H1 (cell line): ENCODE measurements at regions not wholly inside any gene's neighbourhood (a gene's known extent, or its start where the extent isn't known, plus 50 kb on each side); places are given as distances from the start of the nearest gene placed in this dataset.

Source experiments
- CTCF ChIA-PET: fragments of 300-600 bp; sonication (Branson Sonifier 250); formaldehyde crosslinking; loops from one replicate; lab custom pipeline; 2021; ENCODE audit not compliant: partially characterized antibody; lab: Charles Lee
- POLR2A ChIA-PET: fragments of 300-600 bp; sonication (Branson Sonifier 250); formaldehyde crosslinking; loops from one replicate; lab custom pipeline; 2021; ENCODE audit warnings: inconsistent platforms; ENCODE audit not compliant: partially characterized antibody; lab: Charles Lee
- DNase-seq, 2 experiments: peaks; one replicate each; pipeline versions ENCODE4 v3.0.0 to v3.0.0-alpha.2; 2010 to 2022; ENCODE audit warnings: low spot score in 2 of 2, low read depth in 1 of 2, mixed read lengths in 1 of 2
- FAIRE-seq: peaks from 2 replicates; lab custom pipeline; 2011; peaks lifted over from hg19 to GRCh38; lab: Jason Lieb, UNC
- H2AFZ ChIP-seq: 2 replicates; pipeline ENCODE4 v1.8.1; 2012; ENCODE audit warnings: low read length, inconsistent platforms
- H2AK5ac ChIP-seq: 2 replicates; pipeline ENCODE4 v1.6.1; 2013; ENCODE audit warnings: low read depth, low read length
- H2BK120ac ChIP-seq: replicated peaks from 2 replicates; pipeline ENCODE3; 2013; ENCODE audit warnings: low read depth, low read length, inconsistent platforms
- H2BK12ac ChIP-seq: 2 replicates; pipeline ENCODE4 v1.6.1; 2013; ENCODE audit warnings: low read depth, low read length
- H2BK15ac ChIP-seq: 2 replicates; pipeline ENCODE4 v1.6.1; 2013; ENCODE audit warnings: low read length
- H2BK20ac ChIP-seq: 2 replicates; pipeline ENCODE4 v1.6.1; 2013; ENCODE audit warnings: low read length
- H2BK5ac ChIP-seq: 2 replicates; pipeline ENCODE4 v1.6.1; 2013; ENCODE audit warnings: low read depth, low read length
- H3K14ac ChIP-seq: 2 replicates; pipeline ENCODE4 v1.6.1; 2013; ENCODE audit warnings: inconsistent platforms; ENCODE audit not compliant: insufficient read length
- H3K18ac ChIP-seq: 2 replicates; pipeline ENCODE4 v1.6.1; 2013; ENCODE audit warnings: low read length; ENCODE audit errors: extremely low read depth
- H3K23ac ChIP-seq: 2 replicates; pipeline ENCODE4 v1.6.1; 2013; ENCODE audit warnings: inconsistent platforms; ENCODE audit not compliant: insufficient read length
- H3K23me2 ChIP-seq: 2 replicates; pipeline ENCODE4 v1.6.1; 2013; ENCODE audit warnings: low read depth, low read length
- H3K27ac ChIP-seq: 2 replicates; pipeline ENCODE4 v1.6.1; 2011; ENCODE audit warnings: low read depth, low read length, inconsistent platforms
- H3K27me3 ChIP-seq, 4 experiments: replicated peaks in 1 of 4; 1 replicate in 1 of 4; 2 replicates in 3 of 4; pipeline versions ENCODE4 v1.6.1 to v1.8.1; 2011 to 2013; ENCODE audit warnings: low read length in 3 of 4, mild to moderate bottlenecking in 3 of 4, inconsistent platforms in 2 of 4, mixed read lengths in 2 of 4, moderate library complexity in 1 of 4; ENCODE audit not compliant: control insufficient read depth in 3 of 4, insufficient read depth in 3 of 4; ENCODE audit errors: extremely low read depth in 1 of 4
- H3K36me3 ChIP-seq, 4 experiments: 2 replicates each; pipeline versions ENCODE4 v1.6.1 to v1.8.1; 2011 to 2013; ENCODE audit warnings: mild to moderate bottlenecking in 4 of 4, low read length in 3 of 4, moderate library complexity in 2 of 4, control low read depth in 1 of 4, inconsistent platforms in 1 of 4; ENCODE audit not compliant: insufficient read depth in 4 of 4, control insufficient read depth in 2 of 4
- H3K4ac ChIP-seq: replicated peaks from 2 replicates; pipeline ENCODE3; 2013; ENCODE audit warnings: low read length, low read depth, mixed read lengths, inconsistent platforms; ENCODE audit not compliant: insufficient read length
- H3K4me1 ChIP-seq, 4 experiments: replicated peaks in 1 of 4; 1 replicate in 1 of 4; 2 replicates in 3 of 4; pipeline versions ENCODE4 v1.6.1 to v1.8.1; 2011 to 2013; ENCODE audit warnings: low read length in 3 of 4, inconsistent platforms in 2 of 4, mixed read lengths in 1 of 4; ENCODE audit not compliant: insufficient read depth in 4 of 4, control insufficient read depth in 3 of 4
- H3K4me2 ChIP-seq, 2 experiments: 2 replicates each; pipeline versions ENCODE4 v1.6.1 to v1.8.1; 2011 to 2013; ENCODE audit warnings: low read depth in 2 of 2, low read length in 2 of 2, control low read depth in 1 of 2, inconsistent platforms in 1 of 2, mild to moderate bottlenecking in 1 of 2; ENCODE audit not compliant: insufficient read depth in 1 of 2
- H3K4me3 ChIP-seq, 4 experiments: fragments of 200-600, 300-600 bp in 1 of 4; sonication (generic), shearing (Covaris generic), sonication (Bioruptor Twin) in 1 of 4; 2 replicates each; pipeline versions ENCODE4 v1.5.1 to v1.8.1; 2011 to 2016; ENCODE audit warnings: low read length in 4 of 4, low read depth in 3 of 4, control low read depth in 2 of 4, inconsistent platforms in 2 of 4, mild to moderate bottlenecking in 2 of 4, mixed read lengths in 1 of 4, moderate library complexity in 1 of 4; ENCODE audit not compliant: insufficient read depth in 2 of 4; ENCODE audit errors: extremely low read depth in 1 of 4
- H3K56ac ChIP-seq: replicated peaks from 2 replicates; pipeline ENCODE3; 2013; ENCODE audit warnings: low read depth, mild to moderate bottlenecking, mixed read lengths, low read length, inconsistent platforms; ENCODE audit not compliant: insufficient read length
- H3K79me1 ChIP-seq: 2 replicates; pipeline ENCODE4 v1.6.1; 2013; ENCODE audit warnings: low read depth, low read length, control low read depth
- H3K79me2 ChIP-seq, 2 experiments: 2 replicates each; pipeline versions ENCODE4 v1.6.1 to v1.8.1; 2012 to 2013; ENCODE audit warnings: low read length in 2 of 2, mild to moderate bottlenecking in 2 of 2, inconsistent platforms in 1 of 2; ENCODE audit not compliant: insufficient read depth in 2 of 2, control insufficient read depth in 1 of 2
- H3K9ac ChIP-seq, 4 experiments: replicated peaks in 1 of 4; 1 replicate in 1 of 4; 2 replicates in 3 of 4; pipeline versions ENCODE4 v1.6.1 to v1.8.1; 2011 to 2013; ENCODE audit warnings: low read depth in 3 of 4, low read length in 3 of 4, control low read depth in 2 of 4, mild to moderate bottlenecking in 2 of 4, moderate library complexity in 2 of 4, inconsistent platforms in 1 of 4; ENCODE audit errors: extremely low read depth in 1 of 4
- H3K9me3 ChIP-seq, 2 experiments: 2 replicates each; pipeline versions ENCODE4 v1.6.1 to v1.8.1; 2012 to 2013; ENCODE audit warnings: mild to moderate bottlenecking in 2 of 2, moderate library complexity in 2 of 2, control low read depth in 1 of 2, inconsistent platforms in 1 of 2, low read depth in 1 of 2, low read length in 1 of 2, mixed read lengths in 1 of 2; ENCODE audit not compliant: insufficient read depth in 2 of 2
- H4K20me1 ChIP-seq, 2 experiments: replicated peaks in 1 of 2; 2 replicates each; pipeline versions ENCODE3 to v1.8.1; 2011 to 2013; ENCODE audit warnings: inconsistent platforms in 2 of 2, low read length in 2 of 2, mild to moderate bottlenecking in 1 of 2; ENCODE audit not compliant: insufficient read depth in 2 of 2, control insufficient read depth in 1 of 2
- H4K5ac ChIP-seq: 2 replicates; pipeline ENCODE4 v1.6.1; 2013; ENCODE audit warnings: low read length, low read depth, mixed read lengths, inconsistent platforms; ENCODE audit not compliant: insufficient read length
- H4K8ac ChIP-seq: 2 replicates; pipeline ENCODE4 v1.8.0; 2013; ENCODE audit warnings: mild to moderate bottlenecking, moderate library complexity, low read length, inconsistent platforms; ENCODE audit not compliant: insufficient read depth; ENCODE audit errors: extremely low read depth
- H4K91ac ChIP-seq: replicated peaks from 2 replicates; pipeline ENCODE3; 2013; ENCODE audit warnings: low read length, mixed read lengths, inconsistent platforms; ENCODE audit not compliant: insufficient read length
- ATF3 ChIP-seq: IDR thresholded peaks from 2 replicates; pipeline ENCODE4 v1.6.1; 2011; ENCODE audit warnings: low read depth, mild to moderate bottlenecking, low read length; ENCODE audit not compliant: insufficient read depth
- BRCA1 ChIP-seq: IDR thresholded peaks from 2 replicates; pipeline ENCODE4 v1.6.1; 2012; ENCODE audit warnings: low read depth, low read length, improper control_type of control experiment
- CEBPB ChIP-seq: IDR thresholded peaks from 2 replicates; pipeline ENCODE4 v1.6.1; 2012; ENCODE audit warnings: low read depth, low read length
- GTF2F1 ChIP-seq: IDR thresholded peaks from 2 replicates; pipeline ENCODE4 v1.6.1; 2012; ENCODE audit warnings: low read depth, low read length, improper control_type of control experiment, borderline replicate concordance
- KDM1A ChIP-seq: fragments of 200-600, 300-600 bp; sonication (generic); IDR thresholded peaks from 2 replicates; pipeline ENCODE4 v1.7.1; 2016; ENCODE audit warnings: mild to moderate bottlenecking, low read length, borderline replicate concordance
- NRF1 ChIP-seq: IDR thresholded peaks from 2 replicates; pipeline ENCODE4 v1.6.1; 2011; ENCODE audit warnings: mild to moderate bottlenecking, low read depth, low read length, improper control_type of control experiment
- PHF8 ChIP-seq: fragments of 200-600 bp; sonication (generic); conservative IDR thresholded peaks from 2 replicates; pipeline ENCODE4 v1.7.1; 2012; ENCODE audit warnings: low read depth, mild to moderate bottlenecking, inconsistent platforms, low read length, moderate library complexity
- RFX5 ChIP-seq: IDR thresholded peaks from 2 replicates; pipeline ENCODE4 v1.6.1; 2011; ENCODE audit warnings: low read depth, low read length, improper control_type of control experiment, borderline replicate concordance
- RXRA ChIP-seq: IDR thresholded peaks from 2 replicates; pipeline ENCODE4 v1.6.1; 2011; ENCODE audit warnings: low read depth, mild to moderate bottlenecking, low read length, moderate library complexity; ENCODE audit not compliant: insufficient read depth
- TCF12 ChIP-seq: IDR thresholded peaks from 2 replicates; pipeline ENCODE4 v1.6.1; 2011; ENCODE audit warnings: low read depth, mild to moderate bottlenecking, low read length
- ZNF274 ChIP-seq: IDR thresholded peaks from 2 replicates; pipeline ENCODE4 v1.7.0; 2012; ENCODE audit warnings: low read length, borderline replicate concordance; ENCODE audit errors: extremely low read depth

- no peak overlapping the region for H3K23ac ChIP-seq
- no peak overlapping the region for H3K4ac ChIP-seq
- H2BK5ac ChIP-seq: no peak overlapping the region
- no peak overlapping the region for H2BK20ac ChIP-seq
- no peaks in the 10 kb centered on the region for H3K79me2 ChIP-seq
- no peak overlapping the region for H3K4me2 ChIP-seq
- H3K4me3 ChIP-seq: no peak overlapping the region
- TF ChIP-seq RXRA (no peak), GTF2F1 (no peak), CEBPB (no peak), KDM1A (no peak), NRF1 (no peak), BRCA1 (no peak), TCF12 (no peak), ZNF274 (no peak), PHF8 (no peak), ATF3 (no peak), RFX5 (no peak)
- no peaks in the 10 kb centered on the region for H4K20me1 ChIP-seq
- H3K9ac ChIP-seq: no peak overlapping the region
- FAIRE-seq: no peak
- no peak overlapping the region for H3K14ac ChIP-seq
- no peak overlapping the region for H4K5ac ChIP-seq
- peaks cover 0 to 1% (median 0%) of the 10 kb centered on the region in 4 experiments; a peak in 1 of 7 replicates for H3K27me3 ChIP-seq
- H2BK120ac ChIP-seq: no peak overlapping the region
- H2BK12ac ChIP-seq: no peak overlapping the region
- H2AK5ac ChIP-seq: no peak overlapping the region
- H3K9me3 ChIP-seq: peaks cover 3 to 4% of the 10 kb centered on the region in 2 experiments; a peak in 2 of 4 replicates
- no peak overlapping the region for H3K27ac ChIP-seq
- H3K36me3 ChIP-seq: no peaks in the 10 kb centered on the region
- no peaks in the 10 kb centered on the region for H3K79me1 ChIP-seq
- no peak overlapping the region for H4K8ac ChIP-seq
- no peak overlapping the region for H2BK15ac ChIP-seq
- H3K23me2 ChIP-seq: no peaks in the 10 kb centered on the region
- H3K18ac ChIP-seq: no peak overlapping the region
- H4K91ac ChIP-seq: no peak overlapping the region
- H3K4me1 ChIP-seq: no peaks in the 10 kb centered on the region
- no peak overlapping the region for H2AFZ ChIP-seq
- no peak overlapping the region for H3K56ac ChIP-seq
- CTCF ChIA-PET: no interaction called here
- POLR2A ChIA-PET: no interaction called here
- DNase-seq: no peak
Measured at GRCh38 chr1:105398909-105399308, 1649.2 kb downstream of the AMY1C start.
